ENCODE measurements at regions not wholly inside any gene's neighbourhood (a gene's known extent, or its start where the extent isn't known, plus 50 kb on each side); places are given as distances from the start of the nearest gene placed in this dataset.
"Not testable (repeated sequence)": the region's sequence is repeated elsewhere in the genome, so short reads cannot be mapped to it uniquely, and the experiment has no call there.

- not testable (repeated sequence) for TF ChIP-seq RAD21 (conservative IDR thresholded peaks at IDR 0.05); REST (IDR thresholded peaks at IDR 0.05; ENCODE audit: borderline replicate concordance); CTCF (IDR thresholded peaks at IDR 0.05; ENCODE audit: poor library complexity, severe bottlenecking); EP300 (conservative IDR thresholded peaks at IDR 0.05; ENCODE audit: poor library complexity, severe bottlenecking); MXI1 (conservative IDR thresholded peaks at IDR 0.05; ENCODE audit: poor library complexity, severe bottlenecking)
These were observed 703.4 kb upstream of the RAG2 start for GRCh38 chr11:37301405-37301804.
